K562 (cell line): ENCODE measurements at regions not wholly inside any gene's neighbourhood (a gene's known extent, or its start where the extent isn't known, plus 50 kb on each side); places are given as distances from the start of the nearest gene placed in this dataset.

Experiments used
- ATAC-seq: fragments of 200-7000 bp; cut with Tn5 transposase; 3 replicates; pipeline ENCODE4 v1.9.1; 2020; ENCODE audit warnings: moderate library complexity
- BruUV-seq: library from RNA; stranded (reverse); fragments of 400-500 nt; replicated peaks from 2 replicates; lab custom pipeline; 2021; lab: Mats Ljungman, UMichigan
- CTCF ChIA-PET: fragments of 300-600 bp; formaldehyde crosslinking; extraction: SDS; loops from one replicate; lab custom pipeline; 2021; ENCODE audit warnings: low intra/inter-chr PET ratio; lab: Yijun Ruan, JAX
- POLR2A ChIA-PET: fragments of 300-600, 350-650 bp; sonication (Branson Sonifier 250); formaldehyde crosslinking; extraction: SDS; loops from one replicate; lab custom pipeline; 2021; ENCODE audit warnings: antibody characterized with exemption, inconsistent platforms; lab: Yijun Ruan, JAX
- DNase-seq, 4 experiments: peaks; one replicate each; pipeline versions ENCODE4 v3.0.0 to v3.0.0-alpha.2; 2011 to 2018; ENCODE audit warnings: low spot score in 3 of 4, mixed read lengths in 3 of 4; ENCODE audit errors: extremely low read depth in 1 of 4
- FAIRE-seq: peaks from 2 replicates; lab custom pipeline; 2011; peaks lifted over from hg19 to GRCh38; lab: Jason Lieb, UNC
- H2AFZ ChIP-seq: 2 replicates; pipeline ENCODE4 v1.6.0; 2011; ENCODE audit warnings: low read depth, low read length, control low read depth, inconsistent platforms
- H3K27ac ChIP-seq: fragments of 200-600 bp; 3 replicates; pipeline ENCODE4 v1.8.0; 2011; ENCODE audit warnings: low read depth, mild to moderate bottlenecking, control low read depth, inconsistent platforms, low read length, moderate library complexity, mixed read lengths; ENCODE audit errors: extremely low read depth
- H3K27me3 ChIP-seq, 2 experiments: fragments of 300-600 bp in 1 of 2; 2 replicates in 1 of 2; 3 replicates in 1 of 2; pipeline versions ENCODE4 v1.6.0 to v1.8.0; 2011; ENCODE audit warnings: inconsistent platforms in 2 of 2, low read length in 2 of 2, mild to moderate bottlenecking in 1 of 2, mixed read lengths in 1 of 2, moderate library complexity in 1 of 2; ENCODE audit not compliant: control insufficient read depth in 2 of 2, insufficient read depth in 2 of 2
- H3K36me3 ChIP-seq: fragments of 300-600 bp; 3 replicates; pipeline ENCODE4 v1.8.0; 2011; ENCODE audit warnings: mild to moderate bottlenecking, low read length, inconsistent platforms; ENCODE audit not compliant: control insufficient read depth, insufficient read depth
- H3K4me1 ChIP-seq, 2 experiments: fragments of 200-600 bp in 1 of 2; replicated peaks in 1 of 2; 2 replicates in 1 of 2; 3 replicates in 1 of 2; pipeline versions ENCODE4 v1.5.1 to v1.8.0; 2011; ENCODE audit warnings: inconsistent platforms in 2 of 2, low read length in 2 of 2, mild to moderate bottlenecking in 1 of 2, mixed read lengths in 1 of 2, moderate library complexity in 1 of 2; ENCODE audit not compliant: control insufficient read depth in 2 of 2, insufficient read depth in 2 of 2
- H3K4me2 ChIP-seq: 2 replicates; pipeline ENCODE4 v1.6.1; 2011; ENCODE audit warnings: low read length, control low read depth, inconsistent platforms, mixed read lengths; ENCODE audit not compliant: insufficient read depth
- H3K4me3 ChIP-seq: fragments of 200-600 bp; sonication (generic), shearing (Covaris generic); 2 replicates; pipeline ENCODE4 v1.5.1; 2016; ENCODE audit warnings: control low read depth, inconsistent platforms
- H3K79me2 ChIP-seq: fragments of 200-600 bp; 3 replicates; pipeline ENCODE4 v1.8.0; 2011; ENCODE audit warnings: low read length, inconsistent platforms; ENCODE audit not compliant: control insufficient read depth, insufficient read depth
- H3K9ac ChIP-seq, 2 experiments: 2 replicates each; pipeline versions ENCODE4 v1.6.0 to v1.6.1; 2011; ENCODE audit warnings: low read depth in 2 of 2, low read length in 2 of 2, control low read depth in 1 of 2, inconsistent platforms in 1 of 2, mild to moderate bottlenecking in 1 of 2, mixed read lengths in 1 of 2; ENCODE audit not compliant: insufficient read depth in 1 of 2
- H3K9me1 ChIP-seq: one replicate; pipeline ENCODE4 v1.6.0; 2011; ENCODE audit warnings: inconsistent platforms, mild to moderate bottlenecking, low read length, moderate library complexity; ENCODE audit not compliant: control insufficient read depth, insufficient read depth
- H3K9me3 ChIP-seq: replicated peaks from 2 replicates; pipeline ENCODE4 v1.5.1; 2011; ENCODE audit warnings: low read depth, low read length, inconsistent platforms; ENCODE audit not compliant: control insufficient read depth, insufficient read depth
- H4K20me1 ChIP-seq: replicated peaks from 2 replicates; pipeline ENCODE4 v1.6.1; 2011; ENCODE audit warnings: low read length, inconsistent platforms, mixed read lengths; ENCODE audit not compliant: control insufficient read depth, insufficient read depth
- BCOR ChIP-seq: fragments of 450-650 bp; IDR thresholded peaks from 2 replicates; pipeline ENCODE4 v1.6.1; 2016
- BRD9 ChIP-seq: fragments of 450-650 bp; IDR thresholded peaks from 2 replicates; pipeline ENCODE4 v1.6.1; 2018; ENCODE audit warnings: low read depth; ENCODE audit not compliant: partially characterized antibody
- CCNT2 ChIP-seq: IDR thresholded peaks from 2 replicates; pipeline ENCODE4 v1.6.1; 2011; ENCODE audit warnings: borderline replicate concordance, low read depth, mild to moderate bottlenecking, moderate library complexity, mixed read lengths, low read length; ENCODE audit not compliant: insufficient read length; ENCODE audit errors: extremely low read depth
- CTBP1 ChIP-seq: fragments of 450-650 bp; IDR thresholded peaks from 2 replicates; pipeline ENCODE4 v1.6.1; 2016; ENCODE audit warnings: borderline replicate concordance
- HMBOX1 ChIP-seq: sonication (generic); IDR thresholded peaks from 2 replicates; pipeline ENCODE4 v1.6.1; 2016
- KDM4B ChIP-seq, 2 experiments: fragments of 450-650 bp in 1 of 2; sonication (generic) in 1 of 2; IDR thresholded peaks; 2 replicates each; pipeline ENCODE4 v1.6.1; 2016 to 2017; ENCODE audit warnings: borderline replicate concordance in 2 of 2, antibody characterized with exemption in 1 of 2, low read depth in 1 of 2, mild to moderate bottlenecking in 1 of 2
- LEF1 ChIP-seq: fragments of 450-650 bp; IDR thresholded peaks from 2 replicates; pipeline ENCODE4 v1.6.1; 2016; ENCODE audit warnings: mild to moderate bottlenecking
- PHB ChIP-seq: fragments of 250-450 bp; sonication (Bioruptor Pico); IDR thresholded peaks from 2 replicates; pipeline ENCODE4 v1.5.0; 2021
- PTRF ChIP-seq: fragments of 450-650 bp; IDR thresholded peaks from 2 replicates; pipeline ENCODE4 v1.6.1; 2016; ENCODE audit warnings: mild to moderate bottlenecking, missing genetic modification characterization, missing compliant biosample characterization
- STAT6 ChIP-seq: sonication (generic); formaldehyde crosslinking; IDR thresholded peaks from 2 replicates; pipeline ENCODE4 v1.8.1; 2023; ENCODE audit warnings: mild to moderate bottlenecking, missing genetic modification reagents
- TFAM ChIP-seq: fragments of 250-450 bp; sonication (Bioruptor Pico); conservative IDR thresholded peaks from 2 replicates; pipeline ENCODE4 v1.5.0; 2021; ENCODE audit warnings: mild to moderate bottlenecking, moderate library complexity
- ZFP91 ChIP-seq: sonication (generic); formaldehyde crosslinking; IDR thresholded peaks from 2 replicates; pipeline ENCODE4 v1.8.0; 2022; ENCODE audit warnings: mild to moderate bottlenecking, missing genetic modification reagents
- ZNF354B ChIP-seq: fragments of 250-450 bp; sonication (Bioruptor Pico); IDR thresholded peaks from 2 replicates; pipeline ENCODE4 v1.4.0; 2020
- ZNF384 ChIP-seq: IDR thresholded peaks from 2 replicates; pipeline ENCODE4 v1.6.1; 2012; ENCODE audit warnings: low read depth, low read length, improper control_type of control experiment
- ZNF436 ChIP-seq: fragments of 250-450, 450-650 bp; sonication (Bioruptor Pico); formaldehyde crosslinking; IDR thresholded peaks from 2 replicates; pipeline ENCODE4 v1.7.0; 2020; ENCODE audit warnings: mild to moderate bottlenecking
- in situ Hi-C: fragments of 300-500 bp; cut with MboI; formaldehyde crosslinking; loops from 4 replicates; pipeline ENCODE4 v1.15.0; 2018; ENCODE audit warnings: inconsistent platforms, mixed read lengths
- intact Hi-C: fragments of 100-400 bp; cut with micrococcal nuclease; formaldehyde crosslinking; loops from 2 replicates; pipeline ENCODE4 v1.14.2; 2022
- TF ChIP-seq, protein P1 (sequence below): IDR thresholded peaks from 2 replicates; pipeline ENCODE4 v1.6.1; 2014; ENCODE audit warnings: antibody characterized with exemption

- FAIRE-seq (no peak), ATAC-seq (no peak), DNase-seq (no peak)
- H3K27ac ChIP-seq: no peak overlapping the region
- no peaks in the 10 kb centered on the region for H4K20me1 ChIP-seq
- intact Hi-C loops (no loop called here), in situ Hi-C loops (no loop called here)
- H3K79me2 ChIP-seq: no peaks in the 10 kb centered on the region
- no peak overlapping the region for H3K9ac ChIP-seq
- no peaks in the 10 kb centered on the region for H3K9me1 ChIP-seq
- no peak overlapping the region for H3K4me3 ChIP-seq
- no peak overlapping the region for H3K4me2 ChIP-seq
- POLR2A ChIA-PET: interaction anchor here (1.4 kb wide), 1 partner anchor 15 kb away, joined by 4 read pairs; no protein-coding TSS in a partner anchor
- H3K27me3 ChIP-seq: no peaks in the 10 kb centered on the region
- H3K9me3 ChIP-seq: no peaks in the 10 kb centered on the region
- no TSS peak for BruUV-seq
- H3K4me1 ChIP-seq: peaks cover 0 to 14% of the 10 kb centered on the region in 2 experiments; a peak in 2 of 5 replicates
- TF ChIP-seq CTBP1 (no peak), KDM4B (IDR thresholded peaks at IDR 0.05; ENCODE audit: borderline replicate concordance in 2 of 2, low read depth in 1 of 2) (no peak), CCNT2 (no peak), TFAM (CRISPR knock-in tag) (no peak), ZNF354B (CRISPR knock-in tag) (no peak), PTRF (tag) (no peak), BCOR (no peak), BRD9 (no peak), ZNF384 (no peak), HMBOX1 (no peak), PHB (CRISPR knock-in tag) (no peak), ZNF436 (CRISPR knock-in tag) (no peak), LEF1 (no peak), STAT6 (CRISPR knock-in tag) (no peak), ZFP91 (CRISPR knock-in tag) (no peak)
- TF ChIP-seq, protein P1, sequence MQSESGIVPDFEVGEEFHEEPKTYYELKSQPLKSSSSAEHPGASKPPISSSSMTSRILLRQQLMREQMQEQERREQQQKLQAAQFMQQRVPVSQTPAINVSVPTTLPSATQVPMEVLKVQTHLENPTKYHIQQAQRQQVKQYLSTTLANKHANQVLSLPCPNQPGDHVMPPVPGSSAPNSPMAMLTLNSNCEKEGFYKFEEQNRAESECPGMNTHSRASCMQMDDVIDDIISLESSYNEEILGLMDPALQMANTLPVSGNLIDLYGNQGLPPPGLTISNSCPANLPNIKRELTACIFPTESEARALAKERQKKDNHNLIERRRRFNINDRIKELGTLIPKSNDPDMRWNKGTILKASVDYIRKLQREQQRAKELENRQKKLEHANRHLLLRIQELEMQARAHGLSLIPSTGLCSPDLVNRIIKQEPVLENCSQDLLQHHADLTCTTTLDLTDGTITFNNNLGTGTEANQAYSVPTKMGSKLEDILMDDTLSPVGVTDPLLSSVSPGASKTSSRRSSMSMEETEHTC: no peak
- H3K36me3 ChIP-seq: no peaks in the 10 kb centered on the region
- CTCF ChIA-PET: no interaction called here
- no peak overlapping the region for H2AFZ ChIP-seq
These were observed 198.3 kb upstream of the MID1 start for GRCh38 chrX:10818651-10819050.
